H9 (cell line): ENCODE measurements at regions not wholly inside any gene's neighbourhood (a gene's known extent, or its start where the extent isn't known, plus 50 kb on each side); places are given as distances from the start of the nearest gene placed in this dataset.

ENCODE experiments used
- DNase-seq: peaks from one replicate; pipeline ENCODE4 v3.0.0-alpha.2; 2017
- H2AFZ ChIP-seq: one replicate; pipeline ENCODE4 v1.6.1; 2013; ENCODE audit warnings: mild to moderate bottlenecking, low read length, control low read depth, moderate library complexity
- H2AK5ac ChIP-seq: 2 replicates; pipeline ENCODE4 v1.6.1; 2013; ENCODE audit warnings: low read length, control low read depth, mixed read lengths; ENCODE audit not compliant: insufficient read length
- H2BK120ac ChIP-seq: one replicate; pipeline ENCODE4 v1.6.1; 2013; ENCODE audit warnings: low read depth, mild to moderate bottlenecking, low read length, control low read depth, inconsistent platforms; ENCODE audit not compliant: poor library complexity, severe bottlenecking
- H2BK12ac ChIP-seq: 2 replicates; pipeline ENCODE4 v1.6.1; 2013; ENCODE audit warnings: low read length, control low read depth, mixed read lengths, low read depth; ENCODE audit not compliant: insufficient read length
- H2BK15ac ChIP-seq: 2 replicates; pipeline ENCODE4 v1.6.1; 2013; ENCODE audit warnings: low read depth, low read length, control low read depth
- H2BK20ac ChIP-seq: one replicate; pipeline ENCODE4 v1.6.1; 2013; ENCODE audit warnings: low read depth, mild to moderate bottlenecking, low read length, control low read depth, inconsistent platforms; ENCODE audit not compliant: poor library complexity, severe bottlenecking
- H2BK5ac ChIP-seq: 2 replicates; pipeline ENCODE4 v1.6.1; 2013; ENCODE audit warnings: low read length, control low read depth, mixed read lengths; ENCODE audit not compliant: insufficient read length
- H3K14ac ChIP-seq: 2 replicates; pipeline ENCODE4 v1.6.1; 2013; ENCODE audit warnings: low read length, control low read depth; ENCODE audit not compliant: insufficient read depth
- H3K18ac ChIP-seq: 2 replicates; pipeline ENCODE4 v1.6.1; 2013; ENCODE audit warnings: low read depth, mild to moderate bottlenecking, mixed read lengths, low read length, control low read depth; ENCODE audit not compliant: insufficient read length
- H3K23ac ChIP-seq: 2 replicates; pipeline ENCODE4 v1.6.1; 2013; ENCODE audit warnings: low read length, control low read depth, mixed read lengths, low read depth; ENCODE audit not compliant: insufficient read length
- H3K23me2 ChIP-seq: 2 replicates; pipeline ENCODE4 v1.6.1; 2013; ENCODE audit warnings: low read depth, mild to moderate bottlenecking, mixed read lengths, low read length, control low read depth; ENCODE audit not compliant: insufficient read length, poor library complexity, severe bottlenecking
- H3K27ac ChIP-seq: 2 replicates; pipeline ENCODE4 v1.5.1; 2013; ENCODE audit warnings: low read length, control low read depth, mixed read lengths, low read depth; ENCODE audit not compliant: insufficient read length
- H3K27me3 ChIP-seq: 2 replicates; pipeline ENCODE4 v1.6.1; 2013; ENCODE audit warnings: low read length, control low read depth, inconsistent platforms; ENCODE audit not compliant: insufficient read depth
- H3K4ac ChIP-seq: 2 replicates; pipeline ENCODE4 v1.6.1; 2013; ENCODE audit warnings: low read depth, mild to moderate bottlenecking, control low read depth, inconsistent platforms, low read length, moderate library complexity
- H3K4me1 ChIP-seq: 2 replicates; pipeline ENCODE4 v1.6.1; 2013; ENCODE audit warnings: low read length, control low read depth, inconsistent platforms; ENCODE audit not compliant: insufficient read depth
- H3K4me2 ChIP-seq: 2 replicates; pipeline ENCODE4 v1.6.1; 2013; ENCODE audit warnings: low read length, control low read depth, mixed read lengths; ENCODE audit not compliant: insufficient read length, insufficient read depth
- H3K56ac ChIP-seq: 2 replicates; pipeline ENCODE4 v1.6.1; 2013; ENCODE audit warnings: low read depth, mild to moderate bottlenecking, mixed read lengths, low read length, control low read depth; ENCODE audit not compliant: insufficient read length
- H3K79me1 ChIP-seq: 2 replicates; pipeline ENCODE4 v1.6.1; 2013; ENCODE audit warnings: low read depth, mild to moderate bottlenecking, moderate library complexity, low read length, control low read depth, inconsistent platforms; ENCODE audit not compliant: insufficient read depth, poor library complexity, severe bottlenecking
- H3K79me2 ChIP-seq: 2 replicates; pipeline ENCODE4 v1.6.1; 2013; ENCODE audit warnings: low read length, control low read depth, inconsistent platforms; ENCODE audit not compliant: insufficient read depth
- H3K9ac ChIP-seq: 2 replicates; pipeline ENCODE4 v1.6.1; 2013; ENCODE audit warnings: low read length, control low read depth, mixed read lengths; ENCODE audit not compliant: insufficient read length; ENCODE audit errors: extremely low read depth
- H3K9me3 ChIP-seq: one replicate; pipeline ENCODE4 v1.6.1; 2013; ENCODE audit warnings: low read depth, low read length, inconsistent platforms; ENCODE audit not compliant: control insufficient read depth
- H3T11ph ChIP-seq: one replicate; pipeline ENCODE4 v1.6.1; 2013; ENCODE audit warnings: mild to moderate bottlenecking, low read length, control low read depth, inconsistent platforms
- H4K20me1 ChIP-seq: one replicate; pipeline ENCODE4 v1.6.1; 2013; ENCODE audit not compliant: control insufficient read depth, insufficient read length, insufficient read depth
- H4K5ac ChIP-seq: 2 replicates; pipeline ENCODE4 v1.6.1; 2013; ENCODE audit warnings: low read depth, mild to moderate bottlenecking, mixed read lengths, low read length, control low read depth; ENCODE audit not compliant: insufficient read length
- H4K8ac ChIP-seq: replicated peaks from 2 replicates; pipeline ENCODE4 v1.6.1; 2013; ENCODE audit warnings: low read length, control low read depth, mixed read lengths, low read depth; ENCODE audit not compliant: insufficient read length
- H4K91ac ChIP-seq: 2 replicates; pipeline ENCODE4 v1.6.1; 2013; ENCODE audit warnings: low read depth, mild to moderate bottlenecking, moderate library complexity, mixed read lengths, low read length, control low read depth; ENCODE audit not compliant: insufficient read length
- H3K27ac Mint-ChIP-seq, 3 experiments: 2 replicates in 2 of 3; 3 replicates in 1 of 3; pipeline ENCODE4 v1.8.0; 2020 to 2021; ENCODE audit warnings: mixed read lengths in 3 of 3, mild to moderate bottlenecking in 1 of 3, moderate library complexity in 1 of 3
- H3K27me3 Mint-ChIP-seq: 2 replicates; pipeline ENCODE4 v1.8.0; 2021; ENCODE audit warnings: low read depth, mild to moderate bottlenecking, moderate library complexity, mixed read lengths
- H3K36me3 Mint-ChIP-seq, 3 experiments: 2 replicates in 2 of 3; 3 replicates in 1 of 3; pipeline ENCODE4 v1.8.0; 2020 to 2021; ENCODE audit warnings: low read depth in 3 of 3, mixed read lengths in 3 of 3; ENCODE audit not compliant: insufficient read depth in 1 of 3
- H3K4me1 Mint-ChIP-seq, 2 experiments: 2 replicates each; pipeline ENCODE4 v1.8.0; 2020; ENCODE audit warnings: mixed read lengths in 2 of 2
- H3K4me3 Mint-ChIP-seq, 2 experiments: 2 replicates in 1 of 2; 3 replicates in 1 of 2; pipeline ENCODE4 v1.8.0; 2020 to 2021; ENCODE audit warnings: mild to moderate bottlenecking in 2 of 2, mixed read lengths in 2 of 2, moderate library complexity in 1 of 2
- H3K9me3 Mint-ChIP-seq, 2 experiments: 2 replicates in 1 of 2; 3 replicates in 1 of 2; pipeline ENCODE4 v1.8.0; 2020; ENCODE audit warnings: mild to moderate bottlenecking in 2 of 2, mixed read lengths in 2 of 2, moderate library complexity in 1 of 2
- CTCF ChIP-seq: fragments of 200-600 bp; sonication (generic); conservative IDR thresholded peaks from 3 replicates; pipeline ENCODE4 v1.8.0; 2021; ENCODE audit warnings: antibody characterized with exemption, mild to moderate bottlenecking
- WGBS: extraction: QIAGEN DNeasy Blood & Tissue Kit; methylation state at CpG from one replicate; pipeline ENCODE4 v1.1.7; 2013; ENCODE audit warnings: missing lambda C conversion rate, low lambda C conversion rate, mixed read lengths; ENCODE audit not compliant: insufficient read length; ENCODE audit errors: extremely low coverage; 5-methylcytosine and 5-hydroxymethylcytosine counted together

GRCh38 chr2:203631068-203631757 lies 75.2 kb upstream of the CD28 start:
- WGBS = no CpG with 5 or more reads among the region's 8 CpGs
- H3K56ac ChIP-seq = no peak overlapping the region
- Mint-ChIP-seq H3K27me3 (no peaks in the 10 kb centered on the region), H3K4me3 (no peak overlapping the region), H3K4me1 (no peaks in the 10 kb centered on the region), H3K27ac (no peak overlapping the region), H3K9me3 (no peaks in the 10 kb centered on the region), H3K36me3 (no peaks in the 10 kb centered on the region)
- no peak overlapping the region for H3K9ac ChIP-seq
- no peak overlapping the region for H4K8ac ChIP-seq
- H3K18ac ChIP-seq = no peak overlapping the region
- no peak for TF ChIP-seq CTCF
- H2BK120ac ChIP-seq = no peak overlapping the region
- H3K4ac ChIP-seq = no peak overlapping the region
- no peak overlapping the region for H2AFZ ChIP-seq
- H2BK15ac ChIP-seq = no peak overlapping the region
- no peak overlapping the region for H4K5ac ChIP-seq
- no peak overlapping the region for H2BK5ac ChIP-seq
- no peaks in the 10 kb centered on the region for H3K4me1 ChIP-seq
- no peaks in the 10 kb centered on the region for H3K23me2 ChIP-seq
- peaks cover 2% of the 10 kb centered on the region; the same call in 1 of the 2 replicates for H3K27me3 ChIP-seq
- no peaks in the 10 kb centered on the region for H4K20me1 ChIP-seq
- H2BK20ac ChIP-seq = no peak overlapping the region
- no peak overlapping the region for H3K14ac ChIP-seq
- no peak for DNase-seq
- H3K79me1 ChIP-seq = no peaks in the 10 kb centered on the region
- H3T11ph ChIP-seq = no peak overlapping the region
- no peak overlapping the region for H2AK5ac ChIP-seq
- no peaks in the 10 kb centered on the region for H3K79me2 ChIP-seq
- H3K27ac ChIP-seq = no peak overlapping the region
- no peak overlapping the region for H4K91ac ChIP-seq
- H3K23ac ChIP-seq = no peak overlapping the region
- H3K9me3 ChIP-seq = no peaks in the 10 kb centered on the region
- H3K4me2 ChIP-seq = no peak overlapping the region
- H2BK12ac ChIP-seq = no peak overlapping the region
